H1 (cell line): ENCODE measurements at regions not wholly inside any gene's neighbourhood (a gene's known extent, or its start where the extent isn't known, plus 50 kb on each side); places are given as distances from the start of the nearest gene placed in this dataset.

ENCODE experiments used
- CTCF ChIA-PET: fragments of 300-600 bp; sonication (Branson Sonifier 250); formaldehyde crosslinking; loops from one replicate; lab custom pipeline; 2021; ENCODE audit not compliant: partially characterized antibody; lab: Charles Lee
- POLR2A ChIA-PET: fragments of 300-600 bp; sonication (Branson Sonifier 250); formaldehyde crosslinking; loops from one replicate; lab custom pipeline; 2021; ENCODE audit warnings: inconsistent platforms; ENCODE audit not compliant: partially characterized antibody; lab: Charles Lee
- DNase-seq, 2 experiments: peaks; one replicate each; pipeline versions ENCODE4 v3.0.0 to v3.0.0-alpha.2; 2010 to 2022; ENCODE audit warnings: low spot score in 2 of 2, low read depth in 1 of 2, mixed read lengths in 1 of 2
- FAIRE-seq: peaks from 2 replicates; lab custom pipeline; 2011; peaks lifted over from hg19 to GRCh38; lab: Jason Lieb, UNC
- H2AFZ ChIP-seq: 2 replicates; pipeline ENCODE4 v1.8.1; 2012; ENCODE audit warnings: low read length, inconsistent platforms
- H2AK5ac ChIP-seq: 2 replicates; pipeline ENCODE4 v1.6.1; 2013; ENCODE audit warnings: low read depth, low read length
- H2BK120ac ChIP-seq: replicated peaks from 2 replicates; pipeline ENCODE3; 2013; ENCODE audit warnings: low read depth, low read length, inconsistent platforms
- H2BK12ac ChIP-seq: 2 replicates; pipeline ENCODE4 v1.6.1; 2013; ENCODE audit warnings: low read depth, low read length
- H2BK15ac ChIP-seq: 2 replicates; pipeline ENCODE4 v1.6.1; 2013; ENCODE audit warnings: low read length
- H2BK20ac ChIP-seq: 2 replicates; pipeline ENCODE4 v1.6.1; 2013; ENCODE audit warnings: low read length
- H2BK5ac ChIP-seq: 2 replicates; pipeline ENCODE4 v1.6.1; 2013; ENCODE audit warnings: low read depth, low read length
- H3K14ac ChIP-seq: 2 replicates; pipeline ENCODE4 v1.6.1; 2013; ENCODE audit warnings: inconsistent platforms; ENCODE audit not compliant: insufficient read length
- H3K18ac ChIP-seq: 2 replicates; pipeline ENCODE4 v1.6.1; 2013; ENCODE audit warnings: low read length; ENCODE audit errors: extremely low read depth
- H3K23ac ChIP-seq: 2 replicates; pipeline ENCODE4 v1.6.1; 2013; ENCODE audit warnings: inconsistent platforms; ENCODE audit not compliant: insufficient read length
- H3K23me2 ChIP-seq: 2 replicates; pipeline ENCODE4 v1.6.1; 2013; ENCODE audit warnings: low read depth, low read length
- H3K27ac ChIP-seq: 2 replicates; pipeline ENCODE4 v1.6.1; 2011; ENCODE audit warnings: low read depth, low read length, inconsistent platforms
- H3K27me3 ChIP-seq, 4 experiments: replicated peaks in 1 of 4; 1 replicate in 1 of 4; 2 replicates in 3 of 4; pipeline versions ENCODE4 v1.6.1 to v1.8.1; 2011 to 2013; ENCODE audit warnings: low read length in 3 of 4, mild to moderate bottlenecking in 3 of 4, inconsistent platforms in 2 of 4, mixed read lengths in 2 of 4, moderate library complexity in 1 of 4; ENCODE audit not compliant: control insufficient read depth in 3 of 4, insufficient read depth in 3 of 4; ENCODE audit errors: extremely low read depth in 1 of 4
- H3K36me3 ChIP-seq, 4 experiments: 2 replicates each; pipeline versions ENCODE4 v1.6.1 to v1.8.1; 2011 to 2013; ENCODE audit warnings: mild to moderate bottlenecking in 4 of 4, low read length in 3 of 4, moderate library complexity in 2 of 4, control low read depth in 1 of 4, inconsistent platforms in 1 of 4; ENCODE audit not compliant: insufficient read depth in 4 of 4, control insufficient read depth in 2 of 4
- H3K4ac ChIP-seq: replicated peaks from 2 replicates; pipeline ENCODE3; 2013; ENCODE audit warnings: low read length, low read depth, mixed read lengths, inconsistent platforms; ENCODE audit not compliant: insufficient read length
- H3K4me1 ChIP-seq, 4 experiments: replicated peaks in 1 of 4; 1 replicate in 1 of 4; 2 replicates in 3 of 4; pipeline versions ENCODE4 v1.6.1 to v1.8.1; 2011 to 2013; ENCODE audit warnings: low read length in 3 of 4, inconsistent platforms in 2 of 4, mixed read lengths in 1 of 4; ENCODE audit not compliant: insufficient read depth in 4 of 4, control insufficient read depth in 3 of 4
- H3K4me2 ChIP-seq, 2 experiments: 2 replicates each; pipeline versions ENCODE4 v1.6.1 to v1.8.1; 2011 to 2013; ENCODE audit warnings: low read depth in 2 of 2, low read length in 2 of 2, control low read depth in 1 of 2, inconsistent platforms in 1 of 2, mild to moderate bottlenecking in 1 of 2; ENCODE audit not compliant: insufficient read depth in 1 of 2
- H3K4me3 ChIP-seq, 4 experiments: fragments of 200-600, 300-600 bp in 1 of 4; sonication (generic), shearing (Covaris generic), sonication (Bioruptor Twin) in 1 of 4; 2 replicates each; pipeline versions ENCODE4 v1.5.1 to v1.8.1; 2011 to 2016; ENCODE audit warnings: low read length in 4 of 4, low read depth in 3 of 4, control low read depth in 2 of 4, inconsistent platforms in 2 of 4, mild to moderate bottlenecking in 2 of 4, mixed read lengths in 1 of 4, moderate library complexity in 1 of 4; ENCODE audit not compliant: insufficient read depth in 2 of 4; ENCODE audit errors: extremely low read depth in 1 of 4
- H3K56ac ChIP-seq: replicated peaks from 2 replicates; pipeline ENCODE3; 2013; ENCODE audit warnings: low read depth, mild to moderate bottlenecking, mixed read lengths, low read length, inconsistent platforms; ENCODE audit not compliant: insufficient read length
- H3K79me1 ChIP-seq: 2 replicates; pipeline ENCODE4 v1.6.1; 2013; ENCODE audit warnings: low read depth, low read length, control low read depth
- H3K79me2 ChIP-seq, 2 experiments: 2 replicates each; pipeline versions ENCODE4 v1.6.1 to v1.8.1; 2012 to 2013; ENCODE audit warnings: low read length in 2 of 2, mild to moderate bottlenecking in 2 of 2, inconsistent platforms in 1 of 2; ENCODE audit not compliant: insufficient read depth in 2 of 2, control insufficient read depth in 1 of 2
- H3K9ac ChIP-seq, 4 experiments: replicated peaks in 1 of 4; 1 replicate in 1 of 4; 2 replicates in 3 of 4; pipeline versions ENCODE4 v1.6.1 to v1.8.1; 2011 to 2013; ENCODE audit warnings: low read depth in 3 of 4, low read length in 3 of 4, control low read depth in 2 of 4, mild to moderate bottlenecking in 2 of 4, moderate library complexity in 2 of 4, inconsistent platforms in 1 of 4; ENCODE audit errors: extremely low read depth in 1 of 4
- H3K9me3 ChIP-seq, 2 experiments: 2 replicates each; pipeline versions ENCODE4 v1.6.1 to v1.8.1; 2012 to 2013; ENCODE audit warnings: mild to moderate bottlenecking in 2 of 2, moderate library complexity in 2 of 2, control low read depth in 1 of 2, inconsistent platforms in 1 of 2, low read depth in 1 of 2, low read length in 1 of 2, mixed read lengths in 1 of 2; ENCODE audit not compliant: insufficient read depth in 2 of 2
- H4K20me1 ChIP-seq, 2 experiments: replicated peaks in 1 of 2; 2 replicates each; pipeline versions ENCODE3 to v1.8.1; 2011 to 2013; ENCODE audit warnings: inconsistent platforms in 2 of 2, low read length in 2 of 2, mild to moderate bottlenecking in 1 of 2; ENCODE audit not compliant: insufficient read depth in 2 of 2, control insufficient read depth in 1 of 2
- H4K5ac ChIP-seq: 2 replicates; pipeline ENCODE4 v1.6.1; 2013; ENCODE audit warnings: low read length, low read depth, mixed read lengths, inconsistent platforms; ENCODE audit not compliant: insufficient read length
- H4K8ac ChIP-seq: 2 replicates; pipeline ENCODE4 v1.8.0; 2013; ENCODE audit warnings: mild to moderate bottlenecking, moderate library complexity, low read length, inconsistent platforms; ENCODE audit not compliant: insufficient read depth; ENCODE audit errors: extremely low read depth
- H4K91ac ChIP-seq: replicated peaks from 2 replicates; pipeline ENCODE3; 2013; ENCODE audit warnings: low read length, mixed read lengths, inconsistent platforms; ENCODE audit not compliant: insufficient read length
- CBX8 ChIP-seq: fragments of 300-800, 300-1000 bp; sonication (generic); IDR thresholded peaks from 2 replicates; pipeline ENCODE4 v1.7.1; 2016; ENCODE audit warnings: low read depth, low read length, borderline replicate concordance
- KDM5A ChIP-seq: fragments of 200-600 bp; IDR thresholded peaks from 2 replicates; pipeline ENCODE4 v1.7.1; 2012; ENCODE audit warnings: mild to moderate bottlenecking, low read length, inconsistent platforms, mixed read lengths
- MAX ChIP-seq: IDR thresholded peaks from 2 replicates; pipeline ENCODE4 v1.6.1; 2012; ENCODE audit warnings: inconsistent platforms
- NANOG ChIP-seq: IDR thresholded peaks from 2 replicates; pipeline ENCODE4 v1.6.1; 2011; ENCODE audit warnings: low read length, low read depth, mild to moderate bottlenecking, inconsistent platforms; ENCODE audit not compliant: insufficient read depth, poor library complexity, severe bottlenecking
- PHF8 ChIP-seq: fragments of 200-600 bp; sonication (generic); conservative IDR thresholded peaks from 2 replicates; pipeline ENCODE4 v1.7.1; 2012; ENCODE audit warnings: low read depth, mild to moderate bottlenecking, inconsistent platforms, low read length, moderate library complexity
- POLR2AphosphoS5 ChIP-seq: IDR thresholded peaks from 2 replicates; pipeline ENCODE4 v1.6.1; 2011; ENCODE audit warnings: low read depth, low read length
- RAD21 ChIP-seq, 2 experiments: IDR thresholded peaks in 1 of 2; conservative IDR thresholded peaks in 1 of 2; 2 replicates each; pipeline ENCODE4 v1.6.1; 2011; ENCODE audit warnings: low read depth in 2 of 2, low read length in 2 of 2, improper control_type of control experiment in 1 of 2, inconsistent platforms in 1 of 2, mild to moderate bottlenecking in 1 of 2, moderate library complexity in 1 of 2
- SRF ChIP-seq: IDR thresholded peaks from 2 replicates; pipeline ENCODE4 v1.6.1; 2011; ENCODE audit warnings: mild to moderate bottlenecking, low read depth, low read length, moderate library complexity
- SUZ12 ChIP-seq: fragments of 200-600 bp; sonication (generic); IDR thresholded peaks from 2 replicates; pipeline ENCODE4 v1.6.1; 2012; ENCODE audit warnings: mild to moderate bottlenecking, inconsistent platforms, low read length, moderate library complexity, mixed read lengths
- TAF7 ChIP-seq: optimal IDR thresholded peaks from 2 replicates; pipeline ENCODE3; 2011; ENCODE audit warnings: low read depth, mild to moderate bottlenecking, inconsistent platforms, low read length, moderate library complexity, borderline replicate concordance
- WGBS, 2 experiments: shearing (Covaris generic) in 1 of 2; methylation state at CpG; one replicate each; pipeline versions ENCODE4 v1.1.6 to v1.1.7; 2013 to 2015; ENCODE audit warnings: low lambda C conversion rate in 2 of 2, mixed read lengths in 2 of 2, inconsistent platforms in 1 of 2, low coverage in 1 of 2, missing lambda C conversion rate in 1 of 2; ENCODE audit not compliant: insufficient replicate concordance in 2 of 2, insufficient coverage in 1 of 2, insufficient read length in 1 of 2; ENCODE audit errors: extremely low coverage in 1 of 2, missing lambda C conversion rate in 1 of 2; 5-methylcytosine and 5-hydroxymethylcytosine counted together

GRCh38 chr9:10930081-10930480, 317.3 kb upstream of the PTPRD start:
- Histone ChIP-seq H2AFZ (no peak overlapping the region), H2BK15ac (no peak overlapping the region), H3K4me3 (no peak overlapping the region), H3K79me2 (no peaks in the 10 kb centered on the region), H3K4me1 (no peaks in the 10 kb centered on the region), H3K4me2 (no peak overlapping the region), H3K56ac (no peak overlapping the region), H2BK120ac (no peak overlapping the region), H3K23me2 (no peaks in the 10 kb centered on the region), H3K9ac (no peak overlapping the region), H4K8ac (no peak overlapping the region), H4K20me1 (no peaks in the 10 kb centered on the region), H2BK12ac (no peak overlapping the region), H3K27me3 (no peaks in the 10 kb centered on the region), H3K4ac (no peak overlapping the region), H3K36me3 (no peaks in the 10 kb centered on the region), H3K9me3 (no peaks in the 10 kb centered on the region), H2BK5ac (no peak overlapping the region), H3K27ac (no peak overlapping the region), H3K23ac (no peak overlapping the region), H4K91ac (no peak overlapping the region), H3K18ac (no peak overlapping the region), H3K79me1 (no peaks in the 10 kb centered on the region), H2AK5ac (no peak overlapping the region), H3K14ac (no peak overlapping the region), H2BK20ac (no peak overlapping the region), H4K5ac (no peak overlapping the region)
- TF ChIP-seq SRF (no peak), RAD21 (IDR thresholded peaks at IDR 0.05 in 1 of 2, conservative IDR thresholded peaks at IDR 0.05 in 1 of 2; ENCODE audit: low read depth in 2 of 2, low read length in 2 of 2) (no peak), NANOG (no peak), TAF7 (no peak), POLR2AphosphoS5 (no peak), PHF8 (no peak), KDM5A (no peak), CBX8 (no peak), MAX (no peak), SUZ12 (no peak)
- FAIRE-seq (no peak), DNase-seq (no peak)
- POLR2A ChIA-PET = no interaction called here
- CTCF ChIA-PET = no interaction called here
- 94% methylated on average over 2 of the region's 2 CpGs; no CpG with 5 or more reads in 1 of the 2 experiments for WGBS, 2 experiments
